Amniotic epithelial cell (primary cell): ENCODE measurements at regions not wholly inside any gene's neighbourhood (a gene's known extent, or its start where the extent isn't known, plus 50 kb on each side); places are given as distances from the start of the nearest gene placed in this dataset.
A peak's percentile ranks its signal among the peaks of the same experiment; 100 is the strongest.

ENCODE experiments used
- DNase-seq: peaks from one replicate; pipeline ENCODE4 v3.0.0-alpha.2; 2010; ENCODE audit warnings: low read depth

- no peak for DNase-seq
These were observed 93.9 kb upstream of the CSF3R start for GRCh38 chr1:36576551-36577110.

- peak; percentile 9 for DNase-seq
These were observed 93.4 kb upstream of the CSF3R start for GRCh38 chr1:36576118-36576517.

- DNase-seq: no peak
These were observed 90.7 kb upstream of the CSF3R start for GRCh38 chr1:36573445-36573844.

GRCh38 chr1:36572906-36573305, 90.2 kb upstream of the CSF3R start:
- DNase-seq: no peak

GRCh38 chr1:36572142-36572715, 89.5 kb upstream of the CSF3R start:
- no peak for DNase-seq

GRCh38 chr1:36571106-36571505, 88.4 kb upstream of the CSF3R start:
- DNase-seq: no peak

GRCh38 chr1:36570478-36571060, 87.9 kb upstream of the CSF3R start:
- DNase-seq: no peak

GRCh38 chr1:36570006-36570405, 87.3 kb upstream of the CSF3R start:
- no peak for DNase-seq

- no peak for DNase-seq
These were observed 85.1 kb upstream of the CSF3R start for GRCh38 chr1:36567601-36568341.

GRCh38 chr1:36565576-36566501, 83.1 kb upstream of the CSF3R start:
- DNase-seq: no peak

- DNase-seq: no peak
These were observed 79.5 kb upstream of the CSF3R start for GRCh38 chr1:36562181-36562685.

- no peak for DNase-seq
These were observed 78.6 kb upstream of the CSF3R start for GRCh38 chr1:36561361-36561724.

GRCh38 chr1:36560621-36561360, 78.1 kb upstream of the CSF3R start:
- DNase-seq: no peak

- no peak for DNase-seq
These were observed 77.5 kb upstream of the CSF3R start for GRCh38 chr1:36560177-36560576.

GRCh38 chr1:36559061-36559460, 76.3 kb upstream of the CSF3R start:
- no peak for DNase-seq

GRCh38 chr1:36557041-36558000, 74.6 kb upstream of the CSF3R start:
- no peak for DNase-seq

GRCh38 chr1:36555041-36555440, 72.3 kb upstream of the CSF3R start:
- no peak for DNase-seq

GRCh38 chr1:36554323-36554628, 71.6 kb upstream of the CSF3R start:
- DNase-seq: no peak

GRCh38 chr1:36553591-36554322, 71.0 kb upstream of the CSF3R start:
- DNase-seq: peak; percentile 34
